Uterus (tissue), 3 donors: ENCODE measurements at regions not wholly inside any gene's neighbourhood (a gene's known extent, or its start where the extent isn't known, plus 50 kb on each side); places are given as distances from the start of the nearest gene placed in this dataset.
"Not testable (repeated sequence)": the region's sequence is repeated elsewhere in the genome, so short reads cannot be mapped to it uniquely, and the experiment has no call there.

ENCODE experiments used
- DNase-seq, 2 donors: peaks; one replicate each; pipeline ENCODE4 v3.0.0-alpha.2; 2019 to 2020
- H3K27ac ChIP-seq, 2 donors: fragments of 200-600 bp; sonication (generic); 1 replicate in 1 of 2; 2 replicates in 1 of 2; pipeline ENCODE4 v1.5.1; 2016 to 2018
- H3K27me3 ChIP-seq, 2 donors: fragments of 200-600 bp; sonication (generic); one replicate each; pipeline ENCODE4 v1.5.1; 2018 to 2019; ENCODE audit warnings: control low read depth in 1 of 2
- H3K36me3 ChIP-seq, 2 donors: fragments of 200-600 bp; sonication (generic); one replicate each; pipeline ENCODE4 v1.5.1; 2019; ENCODE audit warnings: control low read depth in 1 of 2
- H3K4me1 ChIP-seq, 2 donors: fragments of 200-600 bp; sonication (generic); one replicate each; pipeline ENCODE4 v1.5.1; 2018 to 2019; ENCODE audit warnings: control low read depth in 1 of 2
- H3K4me3 ChIP-seq, 2 donors: fragments of 200-600 bp; sonication (generic); 1 replicate in 1 of 2; 2 replicates in 1 of 2; pipeline ENCODE4 v1.5.1; 2018 to 2019; ENCODE audit warnings: mild to moderate bottlenecking in 1 of 2
- H3K9me3 ChIP-seq, 2 donors: fragments of 200-600 bp; sonication (generic); one replicate each; pipeline ENCODE4 v1.5.1; 2019; ENCODE audit warnings: control low read depth in 1 of 2
- CTCF ChIP-seq, 4 experiments: fragments of 200-600 bp in 2 of 4; fragments of 450-650 bp in 2 of 4; sonication (generic) in 2 of 4; IDR thresholded peaks; one replicate each; pipeline ENCODE4 v1.5.1; 2016 to 2019; ENCODE audit warnings: antibody characterized with exemption in 4 of 4, mild to moderate bottlenecking in 2 of 4, moderate library complexity in 1 of 4
- POLR2A ChIP-seq, 2 donors: fragments of 450-650 bp; IDR thresholded peaks; one replicate each; pipeline ENCODE4 v1.6.1; 2016; ENCODE audit warnings: antibody characterized with exemption in 2 of 2, mild to moderate bottlenecking in 1 of 2, moderate library complexity in 1 of 2
- intact Hi-C: fragments of 100-400 bp; cut with DNase I; formaldehyde crosslinking; loops from one replicate; pipeline ENCODE4 v1.15.1; 2023; ENCODE audit warnings: low total_unique reads
- donor health status: DM: yes; HTN: yes; CAD: no.

- Histone ChIP-seq H3K9me3 (peaks cover 0 to 6% of the 10 kb centered on the region in 2 donors), H3K27ac (no peak overlapping the region), H3K27me3 (no peaks in the 10 kb centered on the region), H3K4me1 (no peaks in the 10 kb centered on the region), H3K4me3 (no peak overlapping the region), H3K36me3 (no peaks in the 10 kb centered on the region)
- TF ChIP-seq POLR2A (IDR thresholded peaks at IDR 0.05) (no peak), CTCF (IDR thresholded peaks at IDR 0.05) (no peak)
- intact Hi-C loops = no loop called here
- DNase-seq = no peak
Observed at GRCh38 chr12:24517000-24517399, 431.9 kb downstream of the BCAT1 start.

GRCh38 chr12:24510581-24511125 is 438.2 kb downstream of the BCAT1 start:
- intact Hi-C loops = no loop called here
- no peaks in the 10 kb centered on the region for H3K36me3 ChIP-seq
- DNase-seq = no peak
- no peaks in the 10 kb centered on the region for H3K9me3 ChIP-seq
- no peak overlapping the region for H3K27ac ChIP-seq
- no peaks in the 10 kb centered on the region for H3K4me1 ChIP-seq
- H3K27me3 ChIP-seq = no peaks in the 10 kb centered on the region
- H3K4me3 ChIP-seq = no peak overlapping the region
- TF ChIP-seq CTCF (IDR thresholded peaks at IDR 0.05) (no peak), POLR2A (IDR thresholded peaks at IDR 0.05) (no peak)

- DNase-seq = no peak
- H3K4me3 ChIP-seq = no peak overlapping the region
- no peak for TF ChIP-seq POLR2A (IDR thresholded peaks at IDR 0.05)
- no peak for TF ChIP-seq CTCF (IDR thresholded peaks at IDR 0.05)
- H3K9me3 ChIP-seq = no peaks in the 10 kb centered on the region
- H3K36me3 ChIP-seq = no peaks in the 10 kb centered on the region
- H3K27me3 ChIP-seq = no peaks in the 10 kb centered on the region
- no peak overlapping the region for H3K27ac ChIP-seq
- intact Hi-C loops = no loop called here
- H3K4me1 ChIP-seq = no peaks in the 10 kb centered on the region
Observed at GRCh38 chr12:24507827-24508226, 441.1 kb downstream of the BCAT1 start.

GRCh38 chr12:24505366-24506015 is 443.4 kb downstream of the BCAT1 start:
- H3K36me3 ChIP-seq = no peaks in the 10 kb centered on the region
- intact Hi-C loops = no loop called here
- no peaks in the 10 kb centered on the region for H3K9me3 ChIP-seq
- H3K4me3 ChIP-seq = no peak overlapping the region
- no peaks in the 10 kb centered on the region for H3K4me1 ChIP-seq
- TF ChIP-seq POLR2A (IDR thresholded peaks at IDR 0.05) (no peak), CTCF (IDR thresholded peaks at IDR 0.05) (no peak)
- no peak for DNase-seq
- no peak overlapping the region for H3K27ac ChIP-seq
- no peaks in the 10 kb centered on the region for H3K27me3 ChIP-seq

GRCh38 chr12:24503477-24503876 is 445.4 kb downstream of the BCAT1 start:
- H3K27ac ChIP-seq, DNase-seq, H3K36me3 ChIP-seq, H3K4me3 ChIP-seq, H3K9me3 ChIP-seq, intact Hi-C loops, H3K4me1 ChIP-seq, H3K27me3 ChIP-seq: not testable (repeated sequence)
